A673 (cell line): ENCODE measurements at regions not wholly inside any gene's neighbourhood (a gene's known extent, or its start where the extent isn't known, plus 50 kb on each side); places are given as distances from the start of the nearest gene placed in this dataset.

Experiments
- EZH2 ChIP-seq: fragments of 200-600 bp; sonication (generic); IDR thresholded peaks from 2 replicates; pipeline ENCODE4 v1.6.1; 2017; ENCODE audit warnings: borderline replicate concordance, low read depth, mild to moderate bottlenecking, mixed read lengths, antibody characterized with exemption, low read length; ENCODE audit not compliant: poor library complexity, severe bottlenecking
- TF ChIP-seq, protein P1 (sequence below): fragments of 300-800, 200-600 bp; sonication (generic); conservative IDR thresholded peaks from 2 replicates; pipeline ENCODE4 v1.5.1; 2017; ENCODE audit warnings: low read depth, mild to moderate bottlenecking, antibody characterized with exemption, low read length, moderate library complexity, mixed read lengths

DNA sequence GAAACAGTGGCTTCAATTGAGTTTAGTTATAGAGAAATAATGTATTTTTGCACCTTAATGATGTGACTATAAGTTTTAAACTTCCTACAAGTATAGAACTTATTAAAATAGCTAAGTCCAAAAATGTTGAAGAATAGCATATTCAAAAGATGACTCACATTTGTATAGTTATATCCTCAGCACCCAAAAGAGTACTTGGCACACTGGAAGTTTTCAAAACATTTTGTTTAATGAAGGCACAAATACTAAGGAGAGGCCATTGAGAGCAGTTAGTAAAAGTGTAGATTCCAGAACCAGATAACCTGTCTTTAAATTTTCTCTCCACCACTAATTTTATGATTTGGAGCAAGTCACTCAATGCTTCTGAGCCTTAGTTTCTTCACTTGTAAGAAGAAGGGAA is 226.9 kb upstream of the MID1 start:
- TF ChIP-seq, protein P1, sequence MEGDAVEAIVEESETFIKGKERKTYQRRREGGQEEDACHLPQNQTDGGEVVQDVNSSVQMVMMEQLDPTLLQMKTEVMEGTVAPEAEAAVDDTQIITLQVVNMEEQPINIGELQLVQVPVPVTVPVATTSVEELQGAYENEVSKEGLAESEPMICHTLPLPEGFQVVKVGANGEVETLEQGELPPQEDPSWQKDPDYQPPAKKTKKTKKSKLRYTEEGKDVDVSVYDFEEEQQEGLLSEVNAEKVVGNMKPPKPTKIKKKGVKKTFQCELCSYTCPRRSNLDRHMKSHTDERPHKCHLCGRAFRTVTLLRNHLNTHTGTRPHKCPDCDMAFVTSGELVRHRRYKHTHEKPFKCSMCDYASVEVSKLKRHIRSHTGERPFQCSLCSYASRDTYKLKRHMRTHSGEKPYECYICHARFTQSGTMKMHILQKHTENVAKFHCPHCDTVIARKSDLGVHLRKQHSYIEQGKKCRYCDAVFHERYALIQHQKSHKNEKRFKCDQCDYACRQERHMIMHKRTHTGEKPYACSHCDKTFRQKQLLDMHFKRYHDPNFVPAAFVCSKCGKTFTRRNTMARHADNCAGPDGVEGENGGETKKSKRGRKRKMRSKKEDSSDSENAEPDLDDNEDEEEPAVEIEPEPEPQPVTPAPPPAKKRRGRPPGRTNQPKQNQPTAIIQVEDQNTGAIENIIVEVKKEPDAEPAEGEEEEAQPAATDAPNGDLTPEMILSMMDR: no peak
- no peak for TF ChIP-seq EZH2
